ENCODE measurements at regions not wholly inside any gene's neighbourhood (a gene's known extent, or its start where the extent isn't known, plus 50 kb on each side); places are given as distances from the start of the nearest gene placed in this dataset.

DNA sequence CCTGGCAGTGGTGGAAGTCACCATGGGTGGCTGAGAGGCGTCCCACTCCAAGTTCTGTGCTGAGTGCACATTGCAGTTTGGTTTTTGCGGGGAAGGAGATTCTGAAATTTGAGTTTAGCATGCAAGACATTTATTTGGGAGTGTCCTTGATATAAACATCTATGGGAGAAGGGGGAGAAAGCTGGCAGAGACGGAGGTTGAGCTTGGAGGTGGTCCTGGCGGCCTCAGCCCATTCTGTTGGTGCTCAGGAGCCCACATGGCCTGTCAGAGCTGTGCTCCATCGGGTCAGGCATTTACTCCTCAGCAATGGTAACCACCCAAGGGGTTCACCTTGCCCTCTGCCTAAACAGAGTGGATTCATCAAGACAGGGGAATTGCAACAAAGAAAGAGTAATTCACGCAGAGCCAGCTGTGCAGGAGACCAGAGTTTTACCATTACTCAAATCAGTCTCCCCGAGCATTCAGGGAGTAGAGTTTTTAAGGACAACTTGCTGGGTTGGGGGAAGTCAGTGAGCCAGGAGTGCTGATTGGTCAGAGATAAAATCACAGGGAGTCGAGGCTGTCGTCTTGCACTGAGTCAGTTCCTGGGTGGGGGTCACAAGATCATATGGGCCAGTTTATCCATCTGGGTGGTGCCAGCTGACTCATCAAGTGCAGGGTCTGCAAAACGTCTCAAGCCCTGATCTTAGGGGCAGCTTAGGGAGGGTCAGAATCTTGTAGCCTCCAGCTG is 323.3 kb upstream of the TMEM132C start:
- TF ChIP-seq, protein P1, sequence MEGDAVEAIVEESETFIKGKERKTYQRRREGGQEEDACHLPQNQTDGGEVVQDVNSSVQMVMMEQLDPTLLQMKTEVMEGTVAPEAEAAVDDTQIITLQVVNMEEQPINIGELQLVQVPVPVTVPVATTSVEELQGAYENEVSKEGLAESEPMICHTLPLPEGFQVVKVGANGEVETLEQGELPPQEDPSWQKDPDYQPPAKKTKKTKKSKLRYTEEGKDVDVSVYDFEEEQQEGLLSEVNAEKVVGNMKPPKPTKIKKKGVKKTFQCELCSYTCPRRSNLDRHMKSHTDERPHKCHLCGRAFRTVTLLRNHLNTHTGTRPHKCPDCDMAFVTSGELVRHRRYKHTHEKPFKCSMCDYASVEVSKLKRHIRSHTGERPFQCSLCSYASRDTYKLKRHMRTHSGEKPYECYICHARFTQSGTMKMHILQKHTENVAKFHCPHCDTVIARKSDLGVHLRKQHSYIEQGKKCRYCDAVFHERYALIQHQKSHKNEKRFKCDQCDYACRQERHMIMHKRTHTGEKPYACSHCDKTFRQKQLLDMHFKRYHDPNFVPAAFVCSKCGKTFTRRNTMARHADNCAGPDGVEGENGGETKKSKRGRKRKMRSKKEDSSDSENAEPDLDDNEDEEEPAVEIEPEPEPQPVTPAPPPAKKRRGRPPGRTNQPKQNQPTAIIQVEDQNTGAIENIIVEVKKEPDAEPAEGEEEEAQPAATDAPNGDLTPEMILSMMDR (conservative IDR thresholded peaks at IDR 0.05; ENCODE audit: low read depth in 2 of 2) = no peak
- TF ChIP-seq EZH2 (IDR thresholded peaks at IDR 0.05; ENCODE audit: low read depth, unreplicated experiment) (no peak), JUNB (IDR thresholded peaks at IDR 0.05; ENCODE audit: unreplicated experiment) (no peak), NANOG (IDR thresholded peaks at IDR 0.05; ENCODE audit: borderline replicate concordance) (no peak), EZH2phosphoT487 (IDR thresholded peaks at IDR 0.05; ENCODE audit: unreplicated experiment) (no peak), POLR2AphosphoS5 (IDR thresholded peaks at IDR 0.05; ENCODE audit: low read depth) (no peak), ZNF331 (CRISPR knock-in tag; IDR thresholded peaks at IDR 0.05; ENCODE audit: low read depth) (no peak), CREB1 (CRISPR knock-in tag; IDR thresholded peaks at IDR 0.05; ENCODE audit: low read depth) (no peak), ZNF114 (CRISPR knock-in tag; IDR thresholded peaks at IDR 0.05) (no peak)
- TF ChIP-seq, protein P2, sequence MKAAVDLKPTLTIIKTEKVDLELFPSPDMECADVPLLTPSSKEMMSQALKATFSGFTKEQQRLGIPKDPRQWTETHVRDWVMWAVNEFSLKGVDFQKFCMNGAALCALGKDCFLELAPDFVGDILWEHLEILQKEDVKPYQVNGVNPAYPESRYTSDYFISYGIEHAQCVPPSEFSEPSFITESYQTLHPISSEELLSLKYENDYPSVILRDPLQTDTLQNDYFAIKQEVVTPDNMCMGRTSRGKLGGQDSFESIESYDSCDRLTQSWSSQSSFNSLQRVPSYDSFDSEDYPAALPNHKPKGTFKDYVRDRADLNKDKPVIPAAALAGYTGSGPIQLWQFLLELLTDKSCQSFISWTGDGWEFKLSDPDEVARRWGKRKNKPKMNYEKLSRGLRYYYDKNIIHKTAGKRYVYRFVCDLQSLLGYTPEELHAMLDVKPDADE (IDR thresholded peaks at IDR 0.05) = no peak
- TF ChIP-seq, protein P3, sequence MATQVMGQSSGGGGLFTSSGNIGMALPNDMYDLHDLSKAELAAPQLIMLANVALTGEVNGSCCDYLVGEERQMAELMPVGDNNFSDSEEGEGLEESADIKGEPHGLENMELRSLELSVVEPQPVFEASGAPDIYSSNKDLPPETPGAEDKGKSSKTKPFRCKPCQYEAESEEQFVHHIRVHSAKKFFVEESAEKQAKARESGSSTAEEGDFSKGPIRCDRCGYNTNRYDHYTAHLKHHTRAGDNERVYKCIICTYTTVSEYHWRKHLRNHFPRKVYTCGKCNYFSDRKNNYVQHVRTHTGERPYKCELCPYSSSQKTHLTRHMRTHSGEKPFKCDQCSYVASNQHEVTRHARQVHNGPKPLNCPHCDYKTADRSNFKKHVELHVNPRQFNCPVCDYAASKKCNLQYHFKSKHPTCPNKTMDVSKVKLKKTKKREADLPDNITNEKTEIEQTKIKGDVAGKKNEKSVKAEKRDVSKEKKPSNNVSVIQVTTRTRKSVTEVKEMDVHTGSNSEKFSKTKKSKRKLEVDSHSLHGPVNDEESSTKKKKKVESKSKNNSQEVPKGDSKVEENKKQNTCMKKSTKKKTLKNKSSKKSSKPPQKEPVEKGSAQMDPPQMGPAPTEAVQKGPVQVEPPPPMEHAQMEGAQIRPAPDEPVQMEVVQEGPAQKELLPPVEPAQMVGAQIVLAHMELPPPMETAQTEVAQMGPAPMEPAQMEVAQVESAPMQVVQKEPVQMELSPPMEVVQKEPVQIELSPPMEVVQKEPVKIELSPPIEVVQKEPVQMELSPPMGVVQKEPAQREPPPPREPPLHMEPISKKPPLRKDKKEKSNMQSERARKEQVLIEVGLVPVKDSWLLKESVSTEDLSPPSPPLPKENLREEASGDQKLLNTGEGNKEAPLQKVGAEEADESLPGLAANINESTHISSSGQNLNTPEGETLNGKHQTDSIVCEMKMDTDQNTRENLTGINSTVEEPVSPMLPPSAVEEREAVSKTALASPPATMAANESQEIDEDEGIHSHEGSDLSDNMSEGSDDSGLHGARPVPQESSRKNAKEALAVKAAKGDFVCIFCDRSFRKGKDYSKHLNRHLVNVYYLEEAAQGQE (IDR thresholded peaks at IDR 0.05; ENCODE audit: unreplicated experiment) = no peak
